ENCODE measurements at regions not wholly inside any gene's neighbourhood (a gene's known extent, or its start where the extent isn't known, plus 50 kb on each side); places are given as distances from the start of the nearest gene placed in this dataset.

DNA sequence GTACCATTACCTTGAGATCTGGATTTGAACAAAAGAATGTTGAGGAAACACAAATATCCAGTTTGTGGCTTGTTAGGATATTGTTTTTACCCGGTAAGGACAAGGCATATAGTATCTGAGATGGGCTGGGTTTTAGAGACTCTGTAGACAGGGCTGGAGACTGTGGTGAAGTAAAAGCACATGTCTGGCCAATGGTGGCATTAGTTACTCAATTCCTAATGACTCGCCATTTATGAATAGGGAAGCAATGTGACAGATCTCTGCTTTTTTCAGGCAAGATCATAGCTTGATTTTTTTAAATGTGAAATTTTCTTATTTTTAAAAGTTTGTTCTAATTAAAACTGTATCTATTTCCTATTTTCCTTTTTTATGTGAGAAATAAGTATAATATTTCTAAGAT, 371.1 kb upstream of the SPRY2 start:
- no peak overlapping the region for H3K4me3 ChIP-seq (ENCODE audit: low read length)
- no peak for DNase-seq (ENCODE audit: low read depth)
- TF ChIP-seq, protein P1, sequence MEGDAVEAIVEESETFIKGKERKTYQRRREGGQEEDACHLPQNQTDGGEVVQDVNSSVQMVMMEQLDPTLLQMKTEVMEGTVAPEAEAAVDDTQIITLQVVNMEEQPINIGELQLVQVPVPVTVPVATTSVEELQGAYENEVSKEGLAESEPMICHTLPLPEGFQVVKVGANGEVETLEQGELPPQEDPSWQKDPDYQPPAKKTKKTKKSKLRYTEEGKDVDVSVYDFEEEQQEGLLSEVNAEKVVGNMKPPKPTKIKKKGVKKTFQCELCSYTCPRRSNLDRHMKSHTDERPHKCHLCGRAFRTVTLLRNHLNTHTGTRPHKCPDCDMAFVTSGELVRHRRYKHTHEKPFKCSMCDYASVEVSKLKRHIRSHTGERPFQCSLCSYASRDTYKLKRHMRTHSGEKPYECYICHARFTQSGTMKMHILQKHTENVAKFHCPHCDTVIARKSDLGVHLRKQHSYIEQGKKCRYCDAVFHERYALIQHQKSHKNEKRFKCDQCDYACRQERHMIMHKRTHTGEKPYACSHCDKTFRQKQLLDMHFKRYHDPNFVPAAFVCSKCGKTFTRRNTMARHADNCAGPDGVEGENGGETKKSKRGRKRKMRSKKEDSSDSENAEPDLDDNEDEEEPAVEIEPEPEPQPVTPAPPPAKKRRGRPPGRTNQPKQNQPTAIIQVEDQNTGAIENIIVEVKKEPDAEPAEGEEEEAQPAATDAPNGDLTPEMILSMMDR (conservative IDR thresholded peaks at IDR 0.05; ENCODE audit: low read length) = no peak

DNA sequence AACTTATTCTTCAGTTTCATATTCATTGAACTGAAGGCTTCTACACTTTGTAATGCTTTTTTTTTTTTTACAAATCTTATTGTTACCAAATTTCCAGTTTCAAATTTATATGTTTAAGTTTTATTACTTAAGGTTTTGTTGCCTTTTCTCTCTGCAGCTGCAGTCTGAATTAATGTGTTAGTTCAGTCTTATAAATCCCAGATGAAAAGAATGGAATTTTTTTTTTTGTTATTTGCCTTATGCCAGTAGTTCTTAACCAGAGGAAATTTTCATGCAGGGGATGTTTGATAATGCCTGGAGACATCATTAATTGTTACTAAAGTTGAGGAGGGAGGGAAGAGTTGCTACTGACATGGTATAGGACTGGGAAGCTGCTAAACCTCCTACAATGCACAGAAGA, 367.9 kb upstream of the SPRY2 start:
- TF ChIP-seq, protein P1 (conservative IDR thresholded peaks at IDR 0.05; ENCODE audit: low read length) = no peak
- no peak for DNase-seq (ENCODE audit: low read depth)
- no peak overlapping the region for H3K4me3 ChIP-seq (ENCODE audit: low read length)

DNA sequence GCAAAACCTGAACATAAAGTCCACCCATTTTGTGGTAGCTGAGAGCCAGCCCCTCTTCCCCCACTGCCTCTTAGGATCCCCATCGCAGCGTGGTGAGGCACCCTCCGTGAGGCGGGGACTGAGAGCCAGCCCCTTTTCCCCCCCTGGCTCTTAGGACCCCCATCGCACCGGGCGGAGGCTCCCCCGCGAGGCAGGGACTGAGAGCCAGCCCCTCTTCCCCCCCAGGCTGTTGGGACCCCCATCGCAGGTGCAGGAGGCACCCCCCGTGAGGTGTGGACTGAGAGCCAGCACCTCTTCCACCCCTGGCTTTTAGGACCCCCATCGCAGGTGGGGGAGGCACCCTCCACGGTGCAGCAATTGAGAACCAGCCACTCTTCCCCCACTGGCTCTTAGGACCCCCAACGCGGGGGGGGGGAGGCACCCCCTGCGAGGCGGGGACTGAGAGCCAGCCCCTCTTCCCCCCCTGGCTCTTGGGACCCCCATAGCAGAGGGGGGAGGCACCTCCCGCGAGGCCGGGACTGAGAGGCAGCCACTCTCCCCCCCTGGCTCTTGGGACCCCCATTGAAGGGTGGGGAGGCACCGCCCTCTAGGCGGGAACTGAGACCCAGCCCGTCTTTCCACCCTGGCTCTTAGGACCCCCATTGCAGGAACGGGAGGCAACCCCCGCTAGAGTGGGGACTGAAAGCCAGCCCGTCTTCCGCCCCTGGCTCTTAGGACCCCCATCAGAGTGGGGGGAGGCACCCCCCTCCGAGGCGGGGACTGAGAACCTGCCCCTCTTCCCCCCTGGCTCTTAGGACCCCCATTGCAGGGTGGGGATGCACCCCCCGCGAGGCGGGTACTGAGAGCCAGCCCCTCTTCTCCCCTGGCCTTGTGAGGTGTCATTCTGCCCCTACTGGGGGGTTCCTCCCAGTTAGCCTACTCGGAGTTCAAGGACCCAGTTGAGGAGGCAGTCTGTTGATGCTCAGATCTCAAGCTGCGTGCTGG, 366.4 kb upstream of the SPRY2 start:
- TF ChIP-seq, protein P1 (conservative IDR thresholded peaks at IDR 0.05; ENCODE audit: low read length) = no peak
- no peak overlapping the region for H3K4me3 ChIP-seq (ENCODE audit: low read length)
- no peak for DNase-seq (ENCODE audit: low read depth)

DNA sequence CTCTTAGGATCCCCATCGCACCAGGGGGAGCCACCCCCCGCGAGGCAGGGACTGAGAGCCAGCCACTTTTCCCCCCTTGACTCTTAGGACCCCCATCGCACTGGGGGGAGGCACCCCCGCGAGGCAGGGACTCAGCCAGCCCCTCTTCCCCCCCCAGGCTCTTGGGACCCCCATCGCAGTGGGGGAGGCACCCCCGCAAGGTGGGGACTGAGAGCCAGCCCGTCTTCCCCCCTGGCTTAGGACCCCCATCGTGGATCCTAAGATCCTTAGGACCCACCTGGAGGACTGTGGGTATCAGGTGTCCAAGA, 365.2 kb upstream of the SPRY2 start:
- TF ChIP-seq, protein P1 (conservative IDR thresholded peaks at IDR 0.05; ENCODE audit: low read length) = no peak

DNA sequence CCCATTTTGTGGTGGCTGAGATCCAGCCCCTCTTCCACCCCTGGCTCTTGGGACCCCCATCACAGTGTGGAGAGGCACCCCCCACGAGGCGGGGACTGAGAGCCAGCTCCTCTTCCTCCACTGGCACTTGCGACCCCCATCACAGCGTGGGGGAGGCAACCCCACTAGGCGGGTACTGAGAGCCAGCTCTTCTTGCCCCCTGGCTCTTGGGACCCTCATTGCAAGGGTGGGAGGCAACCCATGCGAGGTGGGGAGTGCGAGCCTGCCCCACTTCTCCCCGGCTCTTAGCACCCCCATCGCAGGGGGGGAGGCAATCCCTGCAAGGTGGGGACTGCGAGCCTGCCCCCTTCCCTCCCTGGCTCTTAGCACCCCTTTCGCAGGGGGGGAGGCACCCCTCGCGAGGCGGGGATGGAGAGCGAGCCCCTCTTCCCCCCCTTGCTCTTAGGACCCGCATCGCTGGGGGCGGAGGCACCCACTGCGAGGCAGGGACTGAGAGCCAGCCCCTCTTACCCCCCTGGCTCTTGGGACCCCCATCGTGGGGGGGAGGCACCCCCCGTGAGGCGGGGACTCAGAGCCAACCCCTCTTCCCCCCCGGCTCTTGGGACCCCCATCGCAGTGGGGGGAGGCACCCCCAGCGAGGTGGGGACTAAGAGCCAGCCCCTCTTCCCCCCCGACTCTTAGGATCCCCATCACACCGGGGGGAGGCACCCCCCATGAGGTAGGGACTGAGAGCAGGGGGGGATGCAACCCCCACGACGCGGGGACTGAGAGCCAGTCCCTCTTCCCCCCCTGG, 364.6 kb upstream of the SPRY2 start:
- no peak overlapping the region for H3K4me3 ChIP-seq (ENCODE audit: low read length)
- TF ChIP-seq, protein P1 (conservative IDR thresholded peaks at IDR 0.05; ENCODE audit: low read length) = no peak
- DNase-seq (ENCODE audit: low read depth) = no peak

More for the DNA sequence above, 365.2 kb upstream of the SPRY2 start:
- no peak for DNase-seq (ENCODE audit: low read depth)
- no peak overlapping the region for H3K4me3 ChIP-seq (ENCODE audit: low read length)

DNA sequence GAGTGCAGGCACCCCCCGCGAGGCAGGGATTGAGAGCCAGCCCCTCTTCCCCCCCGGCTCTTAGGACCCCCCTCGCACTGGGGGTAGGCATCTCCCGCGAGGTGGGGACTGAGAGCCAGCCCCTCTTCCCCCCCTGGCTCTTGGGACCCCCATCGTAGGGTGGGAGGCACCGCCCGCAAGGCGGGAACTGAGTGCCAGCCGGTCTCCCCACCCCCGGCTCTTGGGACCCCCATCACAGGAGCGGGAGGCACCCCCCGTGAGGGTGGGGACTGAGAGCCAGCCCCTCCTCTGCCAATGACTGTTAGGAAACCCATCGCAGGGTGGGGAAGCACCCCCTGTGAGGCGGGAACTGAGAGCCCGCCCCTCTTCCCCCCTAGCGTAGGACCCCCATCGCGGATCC, 363.4 kb upstream of the SPRY2 start:
- TF ChIP-seq, protein P1 (conservative IDR thresholded peaks at IDR 0.05; ENCODE audit: low read length) = no peak
- no peak for DNase-seq (ENCODE audit: low read depth)
- H3K4me3 ChIP-seq (ENCODE audit: low read length) = no peak overlapping the region

Measured in AG10803 (cell line).